IPS-20b (cell line): ENCODE measurements at regions not wholly inside any gene's neighbourhood (a gene's known extent, or its start where the extent isn't known, plus 50 kb on each side); places are given as distances from the start of the nearest gene placed in this dataset.

Source experiments
- H3K27ac ChIP-seq: one replicate; pipeline ENCODE4 v1.5.1; 2013; ENCODE audit warnings: low read length
- H3K27me3 ChIP-seq: 2 replicates; pipeline ENCODE4 v1.6.1; 2013; ENCODE audit warnings: mild to moderate bottlenecking, low read length, inconsistent platforms; ENCODE audit not compliant: insufficient read depth
- H3K36me3 ChIP-seq: 2 replicates; pipeline ENCODE4 v1.6.1; 2013; ENCODE audit warnings: low read depth, mild to moderate bottlenecking, inconsistent platforms, low read length, moderate library complexity; ENCODE audit not compliant: insufficient read depth
- H3K4me1 ChIP-seq: 2 replicates; pipeline ENCODE4 v1.6.1; 2013; ENCODE audit warnings: mild to moderate bottlenecking, control low read depth, inconsistent platforms, low read length, moderate library complexity; ENCODE audit not compliant: insufficient read depth
- H3K4me3 ChIP-seq: 2 replicates; pipeline ENCODE4 v1.5.1; 2013; ENCODE audit warnings: mild to moderate bottlenecking, low read length, inconsistent platforms
- H3K9ac ChIP-seq: 2 replicates; pipeline ENCODE4 v1.6.1; 2013; ENCODE audit warnings: low read depth, mild to moderate bottlenecking, inconsistent platforms, low read length, moderate library complexity
- H3K9me3 ChIP-seq: 2 replicates; pipeline ENCODE4 v1.6.1; 2013; ENCODE audit warnings: mild to moderate bottlenecking, low read depth, low read length, inconsistent platforms; ENCODE audit not compliant: insufficient read depth

GRCh38 chr3:103629391-103629790 is 1194.6 kb downstream of the ZPLD1 start:
- H3K36me3 ChIP-seq: no peaks in the 10 kb centered on the region
- H3K4me3 ChIP-seq: no peak overlapping the region
- no peaks in the 10 kb centered on the region for H3K27me3 ChIP-seq
- H3K27ac ChIP-seq: no peak overlapping the region
- no peaks in the 10 kb centered on the region for H3K4me1 ChIP-seq
- peaks cover 38% of the 10 kb centered on the region for H3K9me3 ChIP-seq
- no peak overlapping the region for H3K9ac ChIP-seq

GRCh38 chr3:103644450-103644849 is 1209.6 kb downstream of the ZPLD1 start:
- Histone ChIP-seq H3K36me3 (no peaks in the 10 kb centered on the region), H3K27ac (no peak overlapping the region), H3K4me1 (no peaks in the 10 kb centered on the region), H3K9me3 (no peaks in the 10 kb centered on the region), H3K9ac (no peak overlapping the region), H3K27me3 (no peaks in the 10 kb centered on the region), H3K4me3 (no peak overlapping the region)

DNA sequence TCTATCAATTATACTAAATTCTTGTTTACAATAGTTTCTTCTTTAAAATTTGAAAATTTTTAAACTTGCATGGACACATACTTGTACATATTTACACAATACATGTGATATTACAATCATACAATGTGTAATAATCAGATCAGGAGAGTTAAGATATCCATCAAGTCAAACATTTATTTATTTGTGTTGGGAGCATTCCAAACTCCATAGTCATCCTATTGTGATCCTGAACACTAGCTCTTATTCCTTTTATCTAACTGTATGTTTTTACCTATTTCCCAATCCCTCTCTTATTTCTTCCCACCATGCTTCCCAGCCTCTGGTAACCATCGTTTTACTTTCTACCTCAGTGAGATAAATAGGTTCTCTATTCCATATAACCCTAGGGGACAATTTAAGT is 1219.2 kb downstream of the ZPLD1 start:
- Histone ChIP-seq H3K27ac (no peak overlapping the region), H3K9me3 (no peaks in the 10 kb centered on the region), H3K9ac (no peak overlapping the region), H3K27me3 (no peaks in the 10 kb centered on the region), H3K4me1 (peaks cover 6% of the 10 kb centered on the region; the same call in 1 of the 2 replicates), H3K4me3 (no peak overlapping the region), H3K36me3 (no peaks in the 10 kb centered on the region)

- peaks cover 6% of the 10 kb centered on the region; the same call in 1 of the 2 replicates for H3K4me1 ChIP-seq
- no peaks in the 10 kb centered on the region for H3K27me3 ChIP-seq
- no peak overlapping the region for H3K27ac ChIP-seq
- no peak overlapping the region for H3K9ac ChIP-seq
- no peak overlapping the region for H3K4me3 ChIP-seq
- no peaks in the 10 kb centered on the region for H3K9me3 ChIP-seq
- no peaks in the 10 kb centered on the region for H3K36me3 ChIP-seq
These were observed 1222.9 kb downstream of the ZPLD1 start for GRCh38 chr3:103657756-103658155.

DNA sequence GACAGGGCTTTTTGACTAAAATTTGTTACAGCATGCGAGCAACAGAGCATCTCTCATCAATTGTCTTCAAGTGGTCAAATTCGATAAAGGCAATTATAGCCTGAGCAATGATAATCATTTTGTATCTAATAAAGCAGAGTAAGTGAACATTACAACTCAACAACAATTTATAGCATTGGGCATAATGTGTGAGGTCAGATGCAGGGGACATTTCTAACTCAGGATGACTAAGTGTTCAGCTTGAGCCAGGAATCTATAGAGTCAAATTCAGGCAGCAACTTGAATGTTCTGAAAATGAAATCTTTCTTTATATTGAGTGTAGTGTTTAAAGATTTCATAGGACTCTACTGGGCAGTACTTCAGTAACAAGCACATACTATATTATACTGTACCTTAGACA is 1226.0 kb downstream of the ZPLD1 start:
- no peaks in the 10 kb centered on the region for H3K36me3 ChIP-seq
- H3K9ac ChIP-seq: no peak overlapping the region
- H3K27ac ChIP-seq: no peak overlapping the region
- no peaks in the 10 kb centered on the region for H3K9me3 ChIP-seq
- H3K4me3 ChIP-seq: no peak overlapping the region
- peaks cover 2% of the 10 kb centered on the region; the same call in 1 of the 2 replicates for H3K4me1 ChIP-seq
- H3K27me3 ChIP-seq: no peaks in the 10 kb centered on the region

DNA sequence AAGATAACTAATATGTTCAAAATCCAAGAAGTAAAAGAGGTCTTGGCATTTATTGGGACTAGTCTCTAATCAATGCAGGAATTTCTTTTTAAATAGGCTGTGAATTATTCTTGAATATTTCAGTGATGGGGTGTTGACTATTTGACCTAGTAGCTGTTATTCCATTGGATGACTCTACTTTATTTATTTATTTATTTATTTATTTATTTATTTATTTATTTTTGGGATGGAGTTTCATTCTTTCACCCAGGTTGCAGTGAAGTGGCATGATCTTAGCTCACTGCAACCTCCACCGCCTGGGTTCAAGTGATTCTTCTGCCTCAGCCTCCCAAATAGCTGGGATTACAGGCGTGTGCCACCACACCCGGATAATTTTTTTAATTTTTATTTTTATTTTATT is 1227.8 kb downstream of the ZPLD1 start:
- no peaks in the 10 kb centered on the region for H3K27me3 ChIP-seq
- H3K27ac ChIP-seq: no peak overlapping the region
- no peak overlapping the region for H3K4me3 ChIP-seq
- H3K9ac ChIP-seq: no peak overlapping the region
- no peaks in the 10 kb centered on the region for H3K9me3 ChIP-seq
- no peaks in the 10 kb centered on the region for H3K36me3 ChIP-seq
- no peaks in the 10 kb centered on the region for H3K4me1 ChIP-seq

DNA sequence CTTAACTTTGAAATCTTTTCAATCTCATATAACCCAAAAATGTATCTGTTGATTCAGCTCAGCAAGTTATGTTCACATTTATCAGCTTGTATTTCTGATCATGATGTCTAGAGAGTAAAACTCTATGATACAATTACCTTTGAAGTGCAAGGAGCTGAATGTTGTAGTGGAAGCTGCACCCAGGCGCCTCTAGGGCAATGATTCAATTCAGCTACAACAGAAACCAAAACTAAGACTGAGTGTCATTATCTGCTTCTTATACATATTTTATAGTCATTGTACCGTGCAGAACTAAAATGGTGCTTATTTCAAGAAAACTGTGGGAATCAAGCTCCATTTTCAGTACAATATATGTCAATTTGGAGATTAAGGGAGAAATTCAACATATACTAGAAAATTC is 1237.5 kb downstream of the ZPLD1 start:
- Histone ChIP-seq H3K27ac (no peak overlapping the region), H3K4me1 (no peaks in the 10 kb centered on the region), H3K27me3 (no peaks in the 10 kb centered on the region), H3K9me3 (no peaks in the 10 kb centered on the region), H3K4me3 (no peak overlapping the region), H3K9ac (no peak overlapping the region), H3K36me3 (no peaks in the 10 kb centered on the region)

DNA sequence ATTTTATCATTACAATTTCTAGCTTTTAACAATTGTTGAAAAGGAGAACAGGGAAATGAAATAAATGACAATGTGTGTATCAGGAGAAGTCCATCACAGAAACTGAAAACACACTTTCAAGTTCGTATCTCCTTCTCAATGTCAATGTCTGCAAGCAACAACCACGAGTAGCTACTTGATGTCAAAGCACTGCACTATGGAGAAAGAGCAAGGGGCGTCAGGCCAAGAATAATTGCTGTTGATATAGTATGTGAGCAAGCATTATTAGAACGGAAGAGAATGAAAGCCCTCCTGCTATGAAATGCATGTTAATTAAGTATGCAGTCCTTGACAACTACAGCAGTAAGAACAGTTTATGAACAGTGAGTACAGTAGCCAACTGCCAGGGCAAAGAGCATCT is 1250.1 kb downstream of the ZPLD1 start:
- Histone ChIP-seq H3K4me3 (no peak overlapping the region), H3K27me3 (no peaks in the 10 kb centered on the region), H3K9me3 (no peaks in the 10 kb centered on the region), H3K9ac (no peak overlapping the region), H3K27ac (no peak overlapping the region), H3K36me3 (no peaks in the 10 kb centered on the region), H3K4me1 (no peaks in the 10 kb centered on the region)

- no peaks in the 10 kb centered on the region for H3K27me3 ChIP-seq
- H3K9ac ChIP-seq: no peak overlapping the region
- H3K27ac ChIP-seq: no peak overlapping the region
These were observed 1251.1 kb downstream of the ZPLD1 start for GRCh38 chr3:103685939-103686338.

DNA sequence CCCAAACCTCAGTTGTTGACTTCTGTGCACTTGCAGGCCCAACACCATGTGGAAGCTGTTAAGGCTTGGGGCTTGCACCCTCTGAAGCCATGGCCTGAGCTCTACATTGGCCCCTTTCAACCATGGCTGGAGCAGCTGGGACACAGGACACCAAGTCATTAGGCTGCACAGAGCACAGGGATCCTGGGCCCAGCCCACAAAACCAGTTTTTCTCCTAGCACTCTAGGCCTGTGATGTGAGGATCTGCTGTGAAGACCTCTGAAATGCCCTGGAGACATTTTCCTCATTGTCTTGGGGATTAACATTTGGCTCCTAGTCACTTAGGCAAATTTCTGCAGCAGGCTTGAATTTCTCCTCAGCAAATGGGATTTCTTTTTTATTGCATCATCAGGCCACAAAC is 1255.7 kb downstream of the ZPLD1 start:
- Histone ChIP-seq H3K27me3 (no peaks in the 10 kb centered on the region), H3K4me1 (no peaks in the 10 kb centered on the region), H3K4me3 (no peak overlapping the region), H3K27ac (no peak overlapping the region), H3K36me3 (no peaks in the 10 kb centered on the region), H3K9ac (no peak overlapping the region), H3K9me3 (peaks cover 5% of the 10 kb centered on the region; the same call in 1 of the 2 replicates)

More at GRCh38 chr3:103685939-103686338, 1251.1 kb downstream of the ZPLD1 start:
- Histone ChIP-seq H3K4me3 (no peak overlapping the region), H3K36me3 (no peaks in the 10 kb centered on the region), H3K4me1 (no peaks in the 10 kb centered on the region), H3K9me3 (no peaks in the 10 kb centered on the region)

- no peaks in the 10 kb centered on the region for H3K36me3 ChIP-seq
- no peak overlapping the region for H3K9ac ChIP-seq
- H3K9me3 ChIP-seq: peaks cover 5% of the 10 kb centered on the region; the same call in 1 of the 2 replicates
- H3K27ac ChIP-seq: no peak overlapping the region
- no peaks in the 10 kb centered on the region for H3K27me3 ChIP-seq
- H3K4me1 ChIP-seq: no peaks in the 10 kb centered on the region
- H3K4me3 ChIP-seq: no peak overlapping the region
These were observed 1259.0 kb downstream of the ZPLD1 start for GRCh38 chr3:103693831-103694230.

- no peaks in the 10 kb centered on the region for H3K36me3 ChIP-seq
These were observed 1263.8 kb downstream of the ZPLD1 start for GRCh38 chr3:103698646-103699045.

DNA sequence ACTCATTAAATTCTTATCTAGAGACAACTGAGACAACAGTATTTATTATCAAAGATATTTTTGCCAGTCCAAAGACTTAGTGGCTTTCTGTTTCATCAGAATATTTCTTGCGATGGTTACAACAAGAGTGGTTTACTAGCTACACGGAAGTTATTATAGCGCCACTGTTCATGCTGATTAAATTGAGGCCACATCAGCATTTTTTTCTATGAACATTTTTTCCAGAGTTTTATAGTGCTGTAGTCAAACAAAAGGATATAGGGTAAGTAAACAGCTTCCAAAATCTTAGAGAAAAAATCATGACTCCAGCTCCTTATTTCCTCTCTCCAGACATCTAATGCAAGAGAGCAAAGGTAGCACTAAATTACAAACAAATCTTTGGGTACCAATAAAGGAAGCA is 1264.4 kb downstream of the ZPLD1 start:
- Histone ChIP-seq H3K9ac (no peak overlapping the region), H3K27ac (no peak overlapping the region), H3K4me3 (no peak overlapping the region), H3K4me1 (no peaks in the 10 kb centered on the region), H3K27me3 (no peaks in the 10 kb centered on the region), H3K9me3 (no peaks in the 10 kb centered on the region), H3K36me3 (no peaks in the 10 kb centered on the region)

More at GRCh38 chr3:103698646-103699045, 1263.8 kb downstream of the ZPLD1 start:
- Histone ChIP-seq H3K9ac (no peak overlapping the region), H3K4me3 (no peak overlapping the region), H3K27me3 (no peaks in the 10 kb centered on the region), H3K27ac (no peak overlapping the region), H3K4me1 (no peaks in the 10 kb centered on the region), H3K9me3 (no peaks in the 10 kb centered on the region)
